ENCODE measurements at regions not wholly inside any gene's neighbourhood (a gene's known extent, or its start where the extent isn't known, plus 50 kb on each side); places are given as distances from the start of the nearest gene placed in this dataset.
A peak's percentile ranks its signal among the peaks of the same experiment; 100 is the strongest.

- DNase-seq = no peak
Observed at GRCh38 chr3:963255-963654, 129.6 kb upstream of the CNTN6 start.

GRCh38 chr3:963755-964154, 129.1 kb upstream of the CNTN6 start:
- no peak for DNase-seq

- DNase-seq = no peak
Observed at GRCh38 chr3:965826-966225, 127.0 kb upstream of the CNTN6 start.

GRCh38 chr3:966341-966740, 126.5 kb upstream of the CNTN6 start:
- DNase-seq = no peak

GRCh38 chr3:973340-973739, 119.5 kb upstream of the CNTN6 start:
- no peak for DNase-seq

- no peak for DNase-seq
Observed at GRCh38 chr3:976006-976405, 116.8 kb upstream of the CNTN6 start.

- no peak for DNase-seq
Observed at GRCh38 chr3:981156-981555, 111.7 kb upstream of the CNTN6 start.

- DNase-seq = no peak
Observed at GRCh38 chr3:988785-989184, 104.0 kb upstream of the CNTN6 start.

- no peak for DNase-seq
Observed at GRCh38 chr3:992871-993270, 100.0 kb upstream of the CNTN6 start.

GRCh38 chr3:1002010-1002409, 90.8 kb upstream of the CNTN6 start:
- DNase-seq = no peak

GRCh38 chr3:1007866-1008265, 85.0 kb upstream of the CNTN6 start:
- peak; percentile 5 for DNase-seq

- DNase-seq = no peak
Observed at GRCh38 chr3:1010228-1010627, 82.6 kb upstream of the CNTN6 start.

GRCh38 chr3:1015826-1016225, 77.0 kb upstream of the CNTN6 start:
- no peak for DNase-seq

GRCh38 chr3:1017870-1018269, 75.0 kb upstream of the CNTN6 start:
- no peak for DNase-seq

- DNase-seq = no peak
Observed at GRCh38 chr3:1019157-1019556, 73.7 kb upstream of the CNTN6 start.

- no peak for DNase-seq
Observed at GRCh38 chr3:1026395-1026794, 66.4 kb upstream of the CNTN6 start.

GRCh38 chr3:1036207-1036826, 56.5 kb upstream of the CNTN6 start:
- no peak for DNase-seq

GRCh38 chr3:1037631-1038030, 55.2 kb upstream of the CNTN6 start:
- no peak for DNase-seq
